Activated naive CD4-positive, alpha-beta T cell (primary cell): ENCODE measurements at regions not wholly inside any gene's neighbourhood (a gene's known extent, or its start where the extent isn't known, plus 50 kb on each side); places are given as distances from the start of the nearest gene placed in this dataset.

Experiments
- DNase-seq, 4 experiments: peaks; one replicate each; lab custom pipeline; 2025; lab: John Stamatoyannopoulos, UW

- no peak for DNase-seq
Measured at GRCh38 chr5:167555565-167556166, 735.8 kb upstream of the WWC1 start.

GRCh38 chr5:167557359-167557758 lies 734.1 kb upstream of the WWC1 start:
- DNase-seq = no peak

GRCh38 chr5:167561796-167562195 lies 729.6 kb upstream of the WWC1 start:
- DNase-seq = no peak

GRCh38 chr5:167564275-167564674 lies 727.2 kb upstream of the WWC1 start:
- DNase-seq = no peak

- DNase-seq = no peak
Measured at GRCh38 chr5:167565189-167565954, 726.1 kb upstream of the WWC1 start.

GRCh38 chr5:167570431-167570830 lies 721.0 kb upstream of the WWC1 start:
- no peak for DNase-seq

GRCh38 chr5:167571824-167572223 lies 719.6 kb upstream of the WWC1 start:
- DNase-seq = no peak

GRCh38 chr5:167573370-167574127 lies 717.9 kb upstream of the WWC1 start:
- DNase-seq = no peak

- no peak for DNase-seq
Measured at GRCh38 chr5:167574464-167574863, 717.0 kb upstream of the WWC1 start.

- DNase-seq = no peak
Measured at GRCh38 chr5:167575330-167575729, 716.1 kb upstream of the WWC1 start.

GRCh38 chr5:167576126-167576525 lies 715.3 kb upstream of the WWC1 start:
- DNase-seq = no peak

GRCh38 chr5:167576897-167577296 lies 714.5 kb upstream of the WWC1 start:
- no peak for DNase-seq

GRCh38 chr5:167577616-167578015 lies 713.8 kb upstream of the WWC1 start:
- no peak for DNase-seq

GRCh38 chr5:167578977-167579692 lies 712.3 kb upstream of the WWC1 start:
- DNase-seq = no peak

GRCh38 chr5:167579693-167580055 lies 711.8 kb upstream of the WWC1 start:
- DNase-seq = no peak

- DNase-seq = no peak
Measured at GRCh38 chr5:167580608-167581007, 710.8 kb upstream of the WWC1 start.

- DNase-seq = no peak
Measured at GRCh38 chr5:167582283-167582682, 709.2 kb upstream of the WWC1 start.

- DNase-seq = no peak
Measured at GRCh38 chr5:167582886-167583285, 708.6 kb upstream of the WWC1 start.

- DNase-seq = no peak
Measured at GRCh38 chr5:167585184-167585583, 706.3 kb upstream of the WWC1 start.

- DNase-seq = no peak
Measured at GRCh38 chr5:167587772-167588437, 703.5 kb upstream of the WWC1 start.

GRCh38 chr5:167592114-167592513 lies 699.3 kb upstream of the WWC1 start:
- DNase-seq = no peak
